GM20000 (cell line): ENCODE measurements at regions not wholly inside any gene's neighbourhood (a gene's known extent, or its start where the extent isn't known, plus 50 kb on each side); places are given as distances from the start of the nearest gene placed in this dataset.
"Not testable (repeated sequence)": the region's sequence is repeated elsewhere in the genome, so short reads cannot be mapped to it uniquely, and the experiment has no call there.

Source experiments
- DNase-seq: peaks from one replicate; pipeline ENCODE4 v3.0.0; 2012; ENCODE audit warnings: low spot score
- CTCF ChIP-seq: IDR thresholded peaks from 2 replicates; pipeline ENCODE4 v1.5.1; 2012; ENCODE audit warnings: mild to moderate bottlenecking, control low read depth; ENCODE audit errors: extremely low read depth, missing control alignments

GRCh38 chr2:107553046-107553445, 273.6 kb upstream of the RGPD4 start:
- DNase-seq, result no peak
- no peak for TF ChIP-seq CTCF

GRCh38 chr2:107553539-107553938, 273.2 kb upstream of the RGPD4 start:
- no peak for DNase-seq
- TF ChIP-seq CTCF, result no peak

GRCh38 chr2:107556038-107556627, 270.6 kb upstream of the RGPD4 start:
- DNase-seq, result no peak
- TF ChIP-seq CTCF, result no peak

- TF ChIP-seq CTCF, result no peak
- DNase-seq, result no peak
Observed at GRCh38 chr2:107558295-107558694, 268.4 kb upstream of the RGPD4 start.

GRCh38 chr2:107569496-107569895, 257.2 kb upstream of the RGPD4 start:
- TF ChIP-seq CTCF, result no peak
- no peak for DNase-seq

GRCh38 chr2:107570876-107571275, 255.8 kb upstream of the RGPD4 start:
- no peak for DNase-seq
- no peak for TF ChIP-seq CTCF

- not testable (repeated sequence) for DNase-seq
Observed at GRCh38 chr2:107572890-107573289, 253.8 kb upstream of the RGPD4 start.

GRCh38 chr2:107576991-107577390, 249.7 kb upstream of the RGPD4 start:
- TF ChIP-seq CTCF, result no peak
- DNase-seq, result no peak
